ENCODE measurements at regions not wholly inside any gene's neighbourhood (a gene's known extent, or its start where the extent isn't known, plus 50 kb on each side); places are given as distances from the start of the nearest gene placed in this dataset.

- in situ Hi-C loops (cut with MboI; ENCODE audit: low sequenced_read_pairs in 4 of 4) (no loop called here), intact Hi-C loops (cut with DNase I; ENCODE audit: low total_unique reads) (no loop called here)
- Histone ChIP-seq H3K9me3 (no peaks in the 10 kb centered on the region), H3K36me3 (no peaks in the 10 kb centered on the region), H3K4me3 (no peak overlapping the region), H3K27me3 (no peaks in the 10 kb centered on the region), H3K27ac (no peak overlapping the region), H3K4me1 (no peaks in the 10 kb centered on the region)
- ATAC-seq, result no peak
- TF ChIP-seq POLR2A (IDR thresholded peaks at IDR 0.05) (no peak), CTCF (IDR thresholded peaks at IDR 0.05 in 4 of 5, conservative IDR thresholded peaks at IDR 0.05 in 1 of 5) (no peak)
- no peak for DNase-seq
Observed at GRCh38 chr11:97537407-97538150, 1147.8 kb downstream of the JRKL start.

GRCh38 chr11:97544431-97544830, 1154.6 kb downstream of the JRKL start:
- Histone ChIP-seq H3K4me1 (no peaks in the 10 kb centered on the region), H3K36me3 (no peaks in the 10 kb centered on the region), H3K27ac (no peak overlapping the region), H3K27me3 (no peaks in the 10 kb centered on the region), H3K4me3 (no peak overlapping the region), H3K9me3 (no peaks in the 10 kb centered on the region)
- TF ChIP-seq POLR2A (IDR thresholded peaks at IDR 0.05), result no peak
- TF ChIP-seq CTCF (IDR thresholded peaks at IDR 0.05 in 4 of 5, conservative IDR thresholded peaks at IDR 0.05 in 1 of 5), result no peak
- intact Hi-C loops (cut with DNase I; ENCODE audit: low total_unique reads) (no loop called here), in situ Hi-C loops (cut with MboI; ENCODE audit: low sequenced_read_pairs in 4 of 4) (no loop called here)
- DNase-seq (no peak), ATAC-seq (no peak)

GRCh38 chr11:97548280-97548679, 1158.5 kb downstream of the JRKL start:
- no peaks in the 10 kb centered on the region for H3K36me3 ChIP-seq
- in situ Hi-C loops (cut with MboI; ENCODE audit: low sequenced_read_pairs in 4 of 4) (no loop called here), intact Hi-C loops (cut with DNase I; ENCODE audit: low total_unique reads) (no loop called here)
- H3K27me3 ChIP-seq, result no peaks in the 10 kb centered on the region
- ATAC-seq (no peak), DNase-seq (no peak)
- H3K4me1 ChIP-seq, result no peaks in the 10 kb centered on the region
- no peak for TF ChIP-seq POLR2A (IDR thresholded peaks at IDR 0.05)
- no peak for TF ChIP-seq CTCF (IDR thresholded peaks at IDR 0.05 in 4 of 5, conservative IDR thresholded peaks at IDR 0.05 in 1 of 5)
- H3K27ac ChIP-seq, result no peak overlapping the region
- no peaks in the 10 kb centered on the region for H3K9me3 ChIP-seq
- no peak overlapping the region for H3K4me3 ChIP-seq

- Histone ChIP-seq H3K4me1 (no peaks in the 10 kb centered on the region), H3K36me3 (no peaks in the 10 kb centered on the region), H3K4me3 (no peak overlapping the region), H3K27me3 (no peaks in the 10 kb centered on the region), H3K9me3 (no peaks in the 10 kb centered on the region), H3K27ac (no peak overlapping the region)
- no peak for ATAC-seq
- TF ChIP-seq POLR2A (IDR thresholded peaks at IDR 0.05), result no peak
- no peak for TF ChIP-seq CTCF (IDR thresholded peaks at IDR 0.05 in 4 of 5, conservative IDR thresholded peaks at IDR 0.05 in 1 of 5)
- no peak for DNase-seq
- in situ Hi-C loops (cut with MboI; ENCODE audit: low sequenced_read_pairs in 4 of 4) (no loop called here), intact Hi-C loops (cut with DNase I; ENCODE audit: low total_unique reads) (no loop called here)
Observed at GRCh38 chr11:97557399-97557798, 1167.6 kb downstream of the JRKL start.

- in situ Hi-C loops (cut with MboI; ENCODE audit: low sequenced_read_pairs in 4 of 4), result no loop called here
Observed at GRCh38 chr11:97567801-97568200, 1178.0 kb downstream of the JRKL start.

More at GRCh38 chr11:97567801-97568200, 1178.0 kb downstream of the JRKL start:
- TF ChIP-seq POLR2A (IDR thresholded peaks at IDR 0.05) (no peak), CTCF (IDR thresholded peaks at IDR 0.05 in 4 of 5, conservative IDR thresholded peaks at IDR 0.05 in 1 of 5) (no peak)
- DNase-seq, result no peak
- Histone ChIP-seq H3K27ac (no peak overlapping the region), H3K9me3 (no peaks in the 10 kb centered on the region), H3K4me1 (no peaks in the 10 kb centered on the region), H3K4me3 (no peak overlapping the region), H3K36me3 (no peaks in the 10 kb centered on the region), H3K27me3 (no peaks in the 10 kb centered on the region)
- intact Hi-C loops (cut with DNase I; ENCODE audit: low total_unique reads), result no loop called here
- no peak for ATAC-seq

Data from gastrocnemius medialis (tissue), 4 donors.